ENCODE measurements at regions not wholly inside any gene's neighbourhood (a gene's known extent, or its start where the extent isn't known, plus 50 kb on each side); places are given as distances from the start of the nearest gene placed in this dataset.

GRCh38 chr5:5695266-5695665, 272.8 kb downstream of the ICE1 start:
- Histone ChIP-seq H3K9ac (ENCODE audit: low read length) (no peak overlapping the region), H3K79me2 (ENCODE audit: low read length) (no peaks in the 10 kb centered on the region), H3K9me3 (replicated peaks; ENCODE audit: insufficient read depth, low read length) (no peaks in the 10 kb centered on the region), H3K36me3 (replicated peaks; ENCODE audit: insufficient read depth, low read length) (no peaks in the 10 kb centered on the region), H3K9me2 (replicated peaks; ENCODE audit: insufficient read depth, low read length) (no peaks in the 10 kb centered on the region), H4K20me1 (ENCODE audit: insufficient read depth, low read length) (no peaks in the 10 kb centered on the region), H3F3A (ENCODE audit: insufficient read depth, low read length) (no peaks in the 10 kb centered on the region), H3K4me2 (ENCODE audit: low read depth, low read length) (no peak overlapping the region), H2AFZ (ENCODE audit: low read length) (no peak overlapping the region), H3K4me3 (ENCODE audit: low read length) (no peak overlapping the region), H3K27ac (ENCODE audit: low read length) (no peak overlapping the region), H3K4me1 (ENCODE audit: low read length) (no peaks in the 10 kb centered on the region), H3K27me3 (replicated peaks; ENCODE audit: insufficient read depth, low read length) (no peaks in the 10 kb centered on the region)
- DNase-seq, result no peak
- TF ChIP-seq CTCF (IDR thresholded peaks at IDR 0.05; ENCODE audit: low read length) (no peak), EZH2phosphoT487 (IDR thresholded peaks at IDR 0.05; ENCODE audit: low read length) (no peak), EZH2 (optimal IDR thresholded peaks at IDR 0.05; ENCODE audit: low read depth, low read length) (no peak)

- no peaks in the 10 kb centered on the region for H3K36me3 ChIP-seq (replicated peaks; ENCODE audit: insufficient read depth, low read length)
- H2AFZ ChIP-seq (ENCODE audit: low read length), result no peak overlapping the region
These were observed 266.4 kb downstream of the ICE1 start for GRCh38 chr5:5688925-5689310.

GRCh38 chr5:5688194-5688924, 265.9 kb downstream of the ICE1 start:
- Histone ChIP-seq H3K27ac (ENCODE audit: low read length) (no peak overlapping the region), H2AFZ (ENCODE audit: low read length) (no peak overlapping the region), H3K4me1 (ENCODE audit: low read length) (no peaks in the 10 kb centered on the region), H3K4me3 (ENCODE audit: low read length) (no peak overlapping the region), H3K36me3 (replicated peaks; ENCODE audit: insufficient read depth, low read length) (no peaks in the 10 kb centered on the region), H3K79me2 (ENCODE audit: low read length) (no peaks in the 10 kb centered on the region), H3F3A (ENCODE audit: insufficient read depth, low read length) (no peaks in the 10 kb centered on the region), H3K27me3 (replicated peaks; ENCODE audit: insufficient read depth, low read length) (no peaks in the 10 kb centered on the region), H4K20me1 (ENCODE audit: insufficient read depth, low read length) (no peaks in the 10 kb centered on the region), H3K4me2 (ENCODE audit: low read depth, low read length) (no peak overlapping the region), H3K9me3 (replicated peaks; ENCODE audit: insufficient read depth, low read length) (no peaks in the 10 kb centered on the region), H3K9me2 (replicated peaks; ENCODE audit: insufficient read depth, low read length) (no peaks in the 10 kb centered on the region), H3K9ac (ENCODE audit: low read length) (no peak overlapping the region)
- DNase-seq, result no peak
- TF ChIP-seq EZH2 (optimal IDR thresholded peaks at IDR 0.05; ENCODE audit: low read depth, low read length) (no peak), EZH2phosphoT487 (IDR thresholded peaks at IDR 0.05; ENCODE audit: low read length) (no peak), CTCF (IDR thresholded peaks at IDR 0.05; ENCODE audit: low read length) (no peak)

More at GRCh38 chr5:5688925-5689310, 266.4 kb downstream of the ICE1 start:
- Histone ChIP-seq H3K4me1 (ENCODE audit: low read length) (no peaks in the 10 kb centered on the region), H3K9me2 (replicated peaks; ENCODE audit: insufficient read depth, low read length) (no peaks in the 10 kb centered on the region), H3K27ac (ENCODE audit: low read length) (no peak overlapping the region), H3K4me3 (ENCODE audit: low read length) (no peak overlapping the region), H3K79me2 (ENCODE audit: low read length) (no peaks in the 10 kb centered on the region), H4K20me1 (ENCODE audit: insufficient read depth, low read length) (no peaks in the 10 kb centered on the region), H3K9ac (ENCODE audit: low read length) (no peak overlapping the region), H3K27me3 (replicated peaks; ENCODE audit: insufficient read depth, low read length) (no peaks in the 10 kb centered on the region), H3F3A (ENCODE audit: insufficient read depth, low read length) (no peaks in the 10 kb centered on the region), H3K9me3 (replicated peaks; ENCODE audit: insufficient read depth, low read length) (no peaks in the 10 kb centered on the region), H3K4me2 (ENCODE audit: low read depth, low read length) (no peak overlapping the region)
- no peak for TF ChIP-seq EZH2 (optimal IDR thresholded peaks at IDR 0.05; ENCODE audit: low read depth, low read length)
- no peak for TF ChIP-seq EZH2phosphoT487 (IDR thresholded peaks at IDR 0.05; ENCODE audit: low read length)
- TF ChIP-seq CTCF (IDR thresholded peaks at IDR 0.05; ENCODE audit: low read length), result no peak
- no peak for DNase-seq

All from MM.1S (cell line).